ENCODE measurements at regions not wholly inside any gene's neighbourhood (a gene's known extent, or its start where the extent isn't known, plus 50 kb on each side); places are given as distances from the start of the nearest gene placed in this dataset.
A peak's percentile ranks its signal among the peaks of the same experiment; 100 is the strongest.

- TF ChIP-seq ZFP3 (CRISPR knock-in tag; IDR thresholded peaks at IDR 0.05) (no peak), GLIS3 (CRISPR knock-in tag; IDR thresholded peaks at IDR 0.05) (no peak), TCF4 (CRISPR knock-in tag; IDR thresholded peaks at IDR 0.05; ENCODE audit: borderline replicate concordance) (no peak), POU6F1 (CRISPR knock-in tag; IDR thresholded peaks at IDR 0.05; ENCODE audit: borderline replicate concordance, low read depth) (no peak), ZNF8 (CRISPR knock-in tag; IDR thresholded peaks at IDR 0.05) (no peak), CSDC2 (CRISPR knock-in tag; IDR thresholded peaks at IDR 0.05) (no peak), CREB5 (CRISPR knock-in tag; IDR thresholded peaks at IDR 0.05; ENCODE audit: low read depth) (no peak), TSHZ2 (CRISPR knock-in tag; IDR thresholded peaks at IDR 0.05) (no peak), PPARA (CRISPR knock-in tag; IDR thresholded peaks at IDR 0.05; ENCODE audit: borderline replicate concordance) (no peak), PATZ1 (CRISPR knock-in tag; IDR thresholded peaks at IDR 0.05; ENCODE audit: borderline replicate concordance) (no peak), ZFP30 (CRISPR knock-in tag; IDR thresholded peaks at IDR 0.05) (no peak), ESRRG (CRISPR knock-in tag; IDR thresholded peaks at IDR 0.05) (no peak), BACH2 (CRISPR knock-in tag; IDR thresholded peaks at IDR 0.05; ENCODE audit: borderline replicate concordance) (no peak), ARNTL (CRISPR knock-in tag; IDR thresholded peaks at IDR 0.05; ENCODE audit: borderline replicate concordance, low read depth) (no peak), RARB (CRISPR knock-in tag; IDR thresholded peaks at IDR 0.05) (no peak), ZNF565 (CRISPR knock-in tag; conservative IDR thresholded peaks at IDR 0.05; ENCODE audit: low read depth) (no peak), TOX (CRISPR knock-in tag; IDR thresholded peaks at IDR 0.05; ENCODE audit: borderline replicate concordance) (no peak), ISL1 (CRISPR knock-in tag; IDR thresholded peaks at IDR 0.05) (no peak), SNAI2 (CRISPR knock-in tag; IDR thresholded peaks at IDR 0.05) (no peak)
- ATAC-seq = peak; percentile 61
Measured at GRCh38 chr4:113837397-113837796, 75.9 kb upstream of the CAMK2D start.

- TF ChIP-seq ZFP3 (CRISPR knock-in tag; IDR thresholded peaks at IDR 0.05) (no peak), ARNTL (CRISPR knock-in tag; IDR thresholded peaks at IDR 0.05; ENCODE audit: borderline replicate concordance, low read depth) (no peak), POU6F1 (CRISPR knock-in tag; IDR thresholded peaks at IDR 0.05; ENCODE audit: borderline replicate concordance, low read depth) (no peak), ZC3H10 (CRISPR knock-in tag; IDR thresholded peaks at IDR 0.05) (no peak), GLIS3 (CRISPR knock-in tag; IDR thresholded peaks at IDR 0.05) (no peak), RARB (CRISPR knock-in tag; IDR thresholded peaks at IDR 0.05) (no peak), PPARA (CRISPR knock-in tag; IDR thresholded peaks at IDR 0.05; ENCODE audit: borderline replicate concordance) (no peak), CREB5 (CRISPR knock-in tag; IDR thresholded peaks at IDR 0.05; ENCODE audit: low read depth) (no peak), CSRNP3 (CRISPR knock-in tag; IDR thresholded peaks at IDR 0.05) (no peak), ZNF70 (CRISPR knock-in tag; IDR thresholded peaks at IDR 0.05) (no peak), TOX (CRISPR knock-in tag; IDR thresholded peaks at IDR 0.05; ENCODE audit: borderline replicate concordance) (no peak), ISL1 (CRISPR knock-in tag; IDR thresholded peaks at IDR 0.05) (no peak)
- peak; percentile 93 for ATAC-seq
Measured at GRCh38 chr4:113835005-113835404, 73.5 kb upstream of the CAMK2D start.
